Panc1 (cell line): ENCODE measurements at regions not wholly inside any gene's neighbourhood (a gene's known extent, or its start where the extent isn't known, plus 50 kb on each side); places are given as distances from the start of the nearest gene placed in this dataset.

Source experiments
- POLR2AphosphoS5 ChIP-seq: IDR thresholded peaks from 2 replicates; pipeline ENCODE4 v1.6.1; 2012; ENCODE audit warnings: mild to moderate bottlenecking, low read depth, low read length, moderate library complexity
- TF ChIP-seq, protein P1 (sequence below): fragments of 450-650 bp; IDR thresholded peaks from 2 replicates; pipeline ENCODE4 v1.5.1; 2017; ENCODE audit warnings: mild to moderate bottlenecking

GRCh38 chr1:232859216-232859615 is 54.0 kb downstream of the MAP10 start:
- TF ChIP-seq, protein P1, sequence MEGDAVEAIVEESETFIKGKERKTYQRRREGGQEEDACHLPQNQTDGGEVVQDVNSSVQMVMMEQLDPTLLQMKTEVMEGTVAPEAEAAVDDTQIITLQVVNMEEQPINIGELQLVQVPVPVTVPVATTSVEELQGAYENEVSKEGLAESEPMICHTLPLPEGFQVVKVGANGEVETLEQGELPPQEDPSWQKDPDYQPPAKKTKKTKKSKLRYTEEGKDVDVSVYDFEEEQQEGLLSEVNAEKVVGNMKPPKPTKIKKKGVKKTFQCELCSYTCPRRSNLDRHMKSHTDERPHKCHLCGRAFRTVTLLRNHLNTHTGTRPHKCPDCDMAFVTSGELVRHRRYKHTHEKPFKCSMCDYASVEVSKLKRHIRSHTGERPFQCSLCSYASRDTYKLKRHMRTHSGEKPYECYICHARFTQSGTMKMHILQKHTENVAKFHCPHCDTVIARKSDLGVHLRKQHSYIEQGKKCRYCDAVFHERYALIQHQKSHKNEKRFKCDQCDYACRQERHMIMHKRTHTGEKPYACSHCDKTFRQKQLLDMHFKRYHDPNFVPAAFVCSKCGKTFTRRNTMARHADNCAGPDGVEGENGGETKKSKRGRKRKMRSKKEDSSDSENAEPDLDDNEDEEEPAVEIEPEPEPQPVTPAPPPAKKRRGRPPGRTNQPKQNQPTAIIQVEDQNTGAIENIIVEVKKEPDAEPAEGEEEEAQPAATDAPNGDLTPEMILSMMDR: no peak
- TF ChIP-seq POLR2AphosphoS5: no peak
